Naive thymus-derived CD4-positive, alpha-beta T cell (primary cell): ENCODE measurements at regions not wholly inside any gene's neighbourhood (a gene's known extent, or its start where the extent isn't known, plus 50 kb on each side); places are given as distances from the start of the nearest gene placed in this dataset.

Source experiments
- ATAC-seq: fragments of 150-1000 bp; cut with Tn5 transposase; 2 replicates; pipeline ENCODE4 v1.10.0; 2021; ENCODE audit warnings: mild to moderate bottlenecking, moderate library complexity
- CTCF ChIA-PET: fragments of 350-600 bp; sonication (Branson Sonifier 250); formaldehyde crosslinking; loops from one replicate; lab custom pipeline; 2021; ENCODE audit warnings: antibody characterized with exemption; lab: Charles Lee
- POLR2A ChIA-PET: fragments of 350-600 bp; sonication (Branson Sonifier 250); formaldehyde crosslinking; loops from one replicate; lab custom pipeline; 2021; ENCODE audit warnings: antibody characterized with exemption, inconsistent platforms; lab: Charles Lee
- DNase-seq, 9 donors: peaks; one replicate each; pipeline versions ENCODE4 v3.0.0 to v3.0.0-alpha.2; 2020 to 2022; ENCODE audit warnings: mixed read lengths in 1 of 9
- H3K27ac ChIP-seq: one replicate; pipeline ENCODE4 v1.7.0; 2013; ENCODE audit warnings: mild to moderate bottlenecking, low read depth, low read length, moderate library complexity
- H3K27me3 ChIP-seq, 2 donors: one replicate each; pipeline ENCODE4 v1.7.0; 2013; ENCODE audit warnings: low read length in 2 of 2, mild to moderate bottlenecking in 2 of 2, moderate library complexity in 2 of 2; ENCODE audit not compliant: control insufficient read depth in 2 of 2, insufficient read depth in 2 of 2
- H3K36me3 ChIP-seq, 3 experiments: 1 replicate in 2 of 3; 2 replicates in 1 of 3; pipeline ENCODE4 v1.7.0; 2013; ENCODE audit warnings: low read length in 3 of 3, mild to moderate bottlenecking in 3 of 3, moderate library complexity in 1 of 3; ENCODE audit not compliant: insufficient read depth in 3 of 3, control insufficient read depth in 2 of 3
- H3K4me1 ChIP-seq, 2 donors: one replicate each; pipeline ENCODE4 v1.7.0; 2013; ENCODE audit warnings: low read length in 2 of 2, mild to moderate bottlenecking in 2 of 2, moderate library complexity in 1 of 2; ENCODE audit not compliant: control insufficient read depth in 2 of 2, insufficient read depth in 2 of 2
- H3K4me3 ChIP-seq: 2 replicates; pipeline ENCODE4 v1.7.0; 2013; ENCODE audit warnings: mild to moderate bottlenecking, low read length
- H3K9me3 ChIP-seq, 3 experiments: 1 replicate in 2 of 3; 2 replicates in 1 of 3; pipeline ENCODE4 v1.7.0; 2013; ENCODE audit warnings: low read length in 3 of 3; ENCODE audit not compliant: control insufficient read depth in 2 of 3
- H3K27ac Mint-ChIP-seq, 9 donors: one replicate each; pipeline ENCODE4 v1.8.0; 2020 to 2022; ENCODE audit warnings: mixed read lengths in 9 of 9, mild to moderate bottlenecking in 8 of 9, moderate library complexity in 5 of 9, inconsistent platforms in 2 of 9
- H3K27me3 Mint-ChIP-seq, 5 donors: one replicate each; pipeline ENCODE4 v1.8.0; 2021 to 2022; ENCODE audit warnings: mixed read lengths in 5 of 5, mild to moderate bottlenecking in 1 of 5
- H3K36me3 Mint-ChIP-seq, 5 donors: one replicate each; pipeline ENCODE4 v1.8.0; 2020 to 2022; ENCODE audit warnings: mixed read lengths in 5 of 5, mild to moderate bottlenecking in 3 of 5, inconsistent platforms in 1 of 5
- H3K4me1 Mint-ChIP-seq, 7 donors: one replicate each; pipeline ENCODE4 v1.8.0; 2020 to 2022; ENCODE audit warnings: mixed read lengths in 7 of 7, mild to moderate bottlenecking in 3 of 7, inconsistent platforms in 1 of 7
- H3K4me3 Mint-ChIP-seq, 10 donors: one replicate each; pipeline ENCODE4 v1.8.0; 2020 to 2022; ENCODE audit warnings: mild to moderate bottlenecking in 10 of 10, mixed read lengths in 10 of 10, moderate library complexity in 6 of 10, inconsistent platforms in 2 of 10
- H3K9me3 Mint-ChIP-seq, 11 donors: one replicate each; pipeline ENCODE4 v1.8.0; 2020 to 2022; ENCODE audit warnings: mixed read lengths in 11 of 11, mild to moderate bottlenecking in 4 of 11, inconsistent platforms in 1 of 11, moderate library complexity in 1 of 11
- intact Hi-C, 2 donors: fragments of 100-400 bp; cut with micrococcal nuclease; formaldehyde crosslinking; loops; one replicate each; pipeline ENCODE4 v1.15.1; 2023

- H3K27ac ChIP-seq, result no peak overlapping the region
- Mint-ChIP-seq H3K9me3 (peaks cover 9 to 47% (median 15%) of the 10 kb centered on the region in 11 donors), H3K27ac (peak overlapping the region in 1 of 9 donors; percentile 28), H3K4me1 (peaks cover 0 to 5% (median 2%) of the 10 kb centered on the region in 7 donors), H3K27me3 (peaks cover 0 to 4% (median 0%) of the 10 kb centered on the region in 5 donors), H3K36me3 (peaks cover 0 to 28% (median 7%) of the 10 kb centered on the region in 5 donors), H3K4me3 (no peak overlapping the region)
- no peaks in the 10 kb centered on the region for H3K9me3 ChIP-seq
- H3K4me1 ChIP-seq, result no peaks in the 10 kb centered on the region
- POLR2A ChIA-PET, result interaction anchor here (0.5 kb wide), 1 partner anchor 64 kb away, joined by 4 read pairs; no protein-coding TSS in a partner anchor
- ATAC-seq, result no peak
- H3K27me3 ChIP-seq, result no peaks in the 10 kb centered on the region
- intact Hi-C loops, result no loop called here
- CTCF ChIA-PET, result no interaction called here
- no peaks in the 10 kb centered on the region for H3K36me3 ChIP-seq
- H3K4me3 ChIP-seq, result no peak overlapping the region
- DNase-seq, result no peak
Observed at GRCh38 chr3:30384546-30385072, 221.8 kb upstream of the TGFBR2 start.

- Histone ChIP-seq H3K27ac (no peak overlapping the region), H3K4me3 (no peak overlapping the region), H3K36me3 (no peaks in the 10 kb centered on the region), H3K27me3 (no peaks in the 10 kb centered on the region), H3K4me1 (no peaks in the 10 kb centered on the region), H3K9me3 (no peaks in the 10 kb centered on the region)
- Mint-ChIP-seq H3K9me3 (peaks cover 0 to 17% (median 5%) of the 10 kb centered on the region in 11 donors), H3K27ac (no peak overlapping the region), H3K36me3 (peaks cover 0 to 16% (median 8%) of the 10 kb centered on the region in 5 donors), H3K27me3 (peaks cover 0 to 7% (median 0%) of the 10 kb centered on the region in 5 donors), H3K4me1 (peaks cover 0 to 14% (median 0%) of the 10 kb centered on the region in 7 donors), H3K4me3 (no peak overlapping the region)
- DNase-seq (no peak), ATAC-seq (no peak)
- intact Hi-C loops, result no loop called here
- ChIA-PET POLR2A (interaction anchor here (0.6 kb wide), 1 partner anchor 291 kb away, joined by 3 read pairs; no protein-coding TSS in a partner anchor), CTCF (interaction anchor here (0.6 to 0.8 kb wide), 2 partner anchors 72 to 292 kb away, joined by 3 to 5 read pairs; no protein-coding TSS in a partner anchor)
Observed at GRCh38 chr3:30393079-30393478, 213.3 kb upstream of the TGFBR2 start.

- H3K9me3 Mint-ChIP-seq, result peaks cover 0 to 13% (median 2%) of the 10 kb centered on the region in 11 donors
- H3K4me1 ChIP-seq, result no peaks in the 10 kb centered on the region
- H3K36me3 Mint-ChIP-seq, result peaks cover 0 to 14% (median 5%) of the 10 kb centered on the region in 5 donors
- no peak for DNase-seq
- H3K27me3 Mint-ChIP-seq, result peaks cover 0 to 4% (median 0%) of the 10 kb centered on the region in 5 donors
- no peaks in the 10 kb centered on the region for H3K27me3 ChIP-seq
- H3K4me3 ChIP-seq, result no peak overlapping the region
- peaks cover 5 to 30% (median 27%) of the 10 kb centered on the region in 7 donors for H3K4me1 Mint-ChIP-seq
- H3K36me3 ChIP-seq, result no peaks in the 10 kb centered on the region
- CTCF ChIA-PET, result no interaction called here
- POLR2A ChIA-PET, result no interaction called here
- no peak overlapping the region for H3K27ac ChIP-seq
- no peak overlapping the region for H3K27ac Mint-ChIP-seq
- no peak for ATAC-seq
- no peaks in the 10 kb centered on the region for H3K9me3 ChIP-seq
- intact Hi-C loops, result no loop called here
- H3K4me3 Mint-ChIP-seq, result no peak overlapping the region
Observed at GRCh38 chr3:30397030-30397429, 209.4 kb upstream of the TGFBR2 start.

GRCh38 chr3:30399394-30400181 is 206.8 kb upstream of the TGFBR2 start:
- H3K27me3 ChIP-seq, result no peaks in the 10 kb centered on the region
- H3K9me3 ChIP-seq, result no peaks in the 10 kb centered on the region
- no peak overlapping the region for H3K4me3 ChIP-seq
- CTCF ChIA-PET, result interaction anchor here (0.5 kb wide), 1 partner anchor 19 kb away, joined by 3 read pairs; no protein-coding TSS in a partner anchor
- no peak for DNase-seq
- peaks cover 0 to 6% (median under 1%) of the 10 kb centered on the region in 5 donors for H3K36me3 Mint-ChIP-seq
- no peaks in the 10 kb centered on the region for H3K36me3 ChIP-seq
- no peak overlapping the region for H3K27ac Mint-ChIP-seq
- peaks cover 0 to 8% (median 0%) of the 10 kb centered on the region in 11 donors for H3K9me3 Mint-ChIP-seq
- POLR2A ChIA-PET, result no interaction called here
- ATAC-seq, result no peak
- intact Hi-C loops, result no loop called here
- H3K27ac ChIP-seq, result no peak overlapping the region
- no peaks in the 10 kb centered on the region for H3K27me3 Mint-ChIP-seq
- H3K4me1 Mint-ChIP-seq, result peaks cover 5 to 37% (median 27%) of the 10 kb centered on the region in 7 donors
- no peaks in the 10 kb centered on the region for H3K4me1 ChIP-seq
- H3K4me3 Mint-ChIP-seq, result peak overlapping the region in 1 of 10 donors; percentile 22

GRCh38 chr3:30400926-30401325 is 205.5 kb upstream of the TGFBR2 start:
- H3K36me3 ChIP-seq, result no peaks in the 10 kb centered on the region
- no peak for ATAC-seq
- no peak overlapping the region for H3K4me3 ChIP-seq
- H3K27ac ChIP-seq, result no peak overlapping the region
- H3K4me1 ChIP-seq, result no peaks in the 10 kb centered on the region
- Mint-ChIP-seq H3K4me3 (peak overlapping the region in 3 of 10 donors; percentile 0 to 20 (median 6)), H3K36me3 (peaks cover 0 to 3% (median 0%) of the 10 kb centered on the region in 5 donors), H3K27me3 (no peaks in the 10 kb centered on the region), H3K4me1 (peaks cover 5 to 32% (median 21%) of the 10 kb centered on the region in 7 donors), H3K27ac (peak overlapping the region in 1 of 9 donors; percentile 32), H3K9me3 (peaks cover 0 to 5% (median 0%) of the 10 kb centered on the region in 11 donors)
- H3K27me3 ChIP-seq, result no peaks in the 10 kb centered on the region
- H3K9me3 ChIP-seq, result no peaks in the 10 kb centered on the region
- DNase-seq, result no peak
- ChIA-PET CTCF (no interaction called here), POLR2A (interaction anchor here (0.6 kb wide), 1 partner anchor 8 kb away, joined by 3 read pairs; no protein-coding TSS in a partner anchor)
- intact Hi-C loops, result no loop called here

GRCh38 chr3:30401971-30402370 is 204.4 kb upstream of the TGFBR2 start:
- POLR2A ChIA-PET, result no interaction called here
- H3K4me3 Mint-ChIP-seq, result no peak overlapping the region
- intact Hi-C loops, result no loop called here
- CTCF ChIA-PET, result no interaction called here
- H3K9me3 Mint-ChIP-seq, result peaks cover 0 to 4% (median 0%) of the 10 kb centered on the region in 11 donors
- DNase-seq (no peak), ATAC-seq (no peak)
- H3K27ac Mint-ChIP-seq, result no peak overlapping the region
- no peaks in the 10 kb centered on the region for H3K27me3 Mint-ChIP-seq
- H3K27ac ChIP-seq, result no peak overlapping the region
- H3K4me1 Mint-ChIP-seq, result peaks cover 5 to 32% (median 21%) of the 10 kb centered on the region in 7 donors
- peaks cover 0 to 4% (median under 1%) of the 10 kb centered on the region in 5 donors for H3K36me3 Mint-ChIP-seq
- H3K4me1 ChIP-seq, result no peaks in the 10 kb centered on the region
- no peaks in the 10 kb centered on the region for H3K36me3 ChIP-seq
- H3K4me3 ChIP-seq, result no peak overlapping the region
- H3K27me3 ChIP-seq, result no peaks in the 10 kb centered on the region
- no peaks in the 10 kb centered on the region for H3K9me3 ChIP-seq
